ENCODE measurements at regions not wholly inside any gene's neighbourhood (a gene's known extent, or its start where the extent isn't known, plus 50 kb on each side); places are given as distances from the start of the nearest gene placed in this dataset.

- no peaks in the 10 kb centered on the region for H3K27me3 ChIP-seq (replicated peaks in 2 of 5; ENCODE audit: control insufficient read depth in 4 of 5, insufficient read depth in 5 of 5, low read length in 4 of 5)
- no peak for DNase-seq
- H3K4me1 ChIP-seq (ENCODE audit: control extremely low read depth in 1 of 4, control insufficient read depth in 4 of 4, insufficient read depth in 4 of 4, low read length in 3 of 4): no peaks in the 10 kb centered on the region
- no peak overlapping the region for H3K4me3 ChIP-seq (ENCODE audit: control insufficient read depth in 1 of 7, extremely low read depth in 1 of 7, insufficient read depth in 4 of 7, low read depth in 2 of 7, low read length in 6 of 7)
- no peaks in the 10 kb centered on the region for H3K9me3 ChIP-seq (ENCODE audit: control extremely low read depth in 1 of 5, control insufficient read depth in 4 of 5, insufficient read depth in 2 of 5, low read depth in 1 of 5, low read length in 4 of 5)
- H3K27ac ChIP-seq (ENCODE audit: insufficient read depth in 1 of 2, low read depth in 1 of 2, low read length in 2 of 2, poor library complexity in 1 of 2, severe bottlenecking in 2 of 2): no peak overlapping the region
- 79% methylated on average over 4 of the region's 5 CpGs for WGBS (ENCODE audit: insufficient coverage)
- POLR2A ChIA-PET: no interaction called here
- CTCF ChIA-PET: no interaction called here
- H3K36me3 ChIP-seq (ENCODE audit: control insufficient read depth in 4 of 4, insufficient read depth in 4 of 4, low read length in 3 of 4): no peaks in the 10 kb centered on the region
Measured at GRCh38 chr5:110258460-110259216, 467.8 kb downstream of the TMEM232 start.

- Histone ChIP-seq H3K36me3 (ENCODE audit: control insufficient read depth in 4 of 4, insufficient read depth in 4 of 4, low read length in 3 of 4) (no peaks in the 10 kb centered on the region), H3K27me3 (replicated peaks in 2 of 5; ENCODE audit: control insufficient read depth in 4 of 5, insufficient read depth in 5 of 5, low read length in 4 of 5) (no peaks in the 10 kb centered on the region), H3K4me3 (ENCODE audit: control insufficient read depth in 1 of 7, extremely low read depth in 1 of 7, insufficient read depth in 4 of 7, low read depth in 2 of 7, low read length in 6 of 7) (no peak overlapping the region), H3K9me3 (ENCODE audit: control extremely low read depth in 1 of 5, control insufficient read depth in 4 of 5, insufficient read depth in 2 of 5, low read depth in 1 of 5, low read length in 4 of 5) (no peaks in the 10 kb centered on the region), H3K27ac (ENCODE audit: insufficient read depth in 1 of 2, low read depth in 1 of 2, low read length in 2 of 2, poor library complexity in 1 of 2, severe bottlenecking in 2 of 2) (no peak overlapping the region), H3K4me1 (ENCODE audit: control extremely low read depth in 1 of 4, control insufficient read depth in 4 of 4, insufficient read depth in 4 of 4, low read length in 3 of 4) (no peaks in the 10 kb centered on the region)
- no peak for DNase-seq
- CTCF ChIA-PET: no interaction called here
- POLR2A ChIA-PET: no interaction called here
Measured at GRCh38 chr5:110262749-110263148, 463.7 kb downstream of the TMEM232 start.

GRCh38 chr5:110264661-110265060 lies 461.8 kb downstream of the TMEM232 start:
- Histone ChIP-seq H3K36me3 (ENCODE audit: control insufficient read depth in 4 of 4, insufficient read depth in 4 of 4, low read length in 3 of 4) (no peaks in the 10 kb centered on the region), H3K27ac (ENCODE audit: insufficient read depth in 1 of 2, low read depth in 1 of 2, low read length in 2 of 2, poor library complexity in 1 of 2, severe bottlenecking in 2 of 2) (no peak overlapping the region), H3K9me3 (ENCODE audit: control extremely low read depth in 1 of 5, control insufficient read depth in 4 of 5, insufficient read depth in 2 of 5, low read depth in 1 of 5, low read length in 4 of 5) (no peaks in the 10 kb centered on the region), H3K4me3 (ENCODE audit: control insufficient read depth in 1 of 7, extremely low read depth in 1 of 7, insufficient read depth in 4 of 7, low read depth in 2 of 7, low read length in 6 of 7) (no peak overlapping the region), H3K27me3 (replicated peaks in 2 of 5; ENCODE audit: control insufficient read depth in 4 of 5, insufficient read depth in 5 of 5, low read length in 4 of 5) (no peaks in the 10 kb centered on the region), H3K4me1 (ENCODE audit: control extremely low read depth in 1 of 4, control insufficient read depth in 4 of 4, insufficient read depth in 4 of 4, low read length in 3 of 4) (no peaks in the 10 kb centered on the region)
- CTCF ChIA-PET: no interaction called here
- WGBS (ENCODE audit: insufficient coverage): 89% methylated on average over 1 of the region's 1 CpG
- POLR2A ChIA-PET: no interaction called here
- no peak for DNase-seq

GRCh38 chr5:110265162-110265561 lies 461.3 kb downstream of the TMEM232 start:
- no CpG with 5 or more reads among the region's 2 CpGs for WGBS (ENCODE audit: insufficient coverage)
- CTCF ChIA-PET: no interaction called here

GRCh38 chr5:110267714-110268113 lies 458.8 kb downstream of the TMEM232 start:
- H3K4me3 ChIP-seq (ENCODE audit: control insufficient read depth in 1 of 7, extremely low read depth in 1 of 7, insufficient read depth in 4 of 7, low read depth in 2 of 7, low read length in 6 of 7): no peak overlapping the region
- whole genome bisulfite sequencing (ENCODE audit: insufficient coverage): 92% methylated on average over 8 of the region's 9 CpGs
- no peak overlapping the region for H3K27ac ChIP-seq (ENCODE audit: insufficient read depth in 1 of 2, low read depth in 1 of 2, low read length in 2 of 2, poor library complexity in 1 of 2, severe bottlenecking in 2 of 2)
- H3K27me3 ChIP-seq (replicated peaks in 2 of 5; ENCODE audit: control insufficient read depth in 4 of 5, insufficient read depth in 5 of 5, low read length in 4 of 5): no peaks in the 10 kb centered on the region
- H3K9me3 ChIP-seq (ENCODE audit: control extremely low read depth in 1 of 5, control insufficient read depth in 4 of 5, insufficient read depth in 2 of 5, low read depth in 1 of 5, low read length in 4 of 5): no peaks in the 10 kb centered on the region
- no peak for DNase-seq
- CTCF ChIA-PET: interaction anchor here (1.3 kb wide), 1 partner anchor 12 kb away, joined by 3 read pairs; no protein-coding TSS in a partner anchor
- no peaks in the 10 kb centered on the region for H3K4me1 ChIP-seq (ENCODE audit: control extremely low read depth in 1 of 4, control insufficient read depth in 4 of 4, insufficient read depth in 4 of 4, low read length in 3 of 4)
- no peaks in the 10 kb centered on the region for H3K36me3 ChIP-seq (ENCODE audit: control insufficient read depth in 4 of 4, insufficient read depth in 4 of 4, low read length in 3 of 4)
- POLR2A ChIA-PET: no interaction called here

More at GRCh38 chr5:110265162-110265561, 461.3 kb downstream of the TMEM232 start:
- H3K4me3 ChIP-seq (ENCODE audit: control insufficient read depth in 1 of 7, extremely low read depth in 1 of 7, insufficient read depth in 4 of 7, low read depth in 2 of 7, low read length in 6 of 7): no peak overlapping the region
- no peaks in the 10 kb centered on the region for H3K4me1 ChIP-seq (ENCODE audit: control extremely low read depth in 1 of 4, control insufficient read depth in 4 of 4, insufficient read depth in 4 of 4, low read length in 3 of 4)
- no peaks in the 10 kb centered on the region for H3K27me3 ChIP-seq (replicated peaks in 2 of 5; ENCODE audit: control insufficient read depth in 4 of 5, insufficient read depth in 5 of 5, low read length in 4 of 5)
- H3K27ac ChIP-seq (ENCODE audit: insufficient read depth in 1 of 2, low read depth in 1 of 2, low read length in 2 of 2, poor library complexity in 1 of 2, severe bottlenecking in 2 of 2): no peak overlapping the region
- DNase-seq: no peak
- no peaks in the 10 kb centered on the region for H3K9me3 ChIP-seq (ENCODE audit: control extremely low read depth in 1 of 5, control insufficient read depth in 4 of 5, insufficient read depth in 2 of 5, low read depth in 1 of 5, low read length in 4 of 5)
- POLR2A ChIA-PET: no interaction called here
- H3K36me3 ChIP-seq (ENCODE audit: control insufficient read depth in 4 of 4, insufficient read depth in 4 of 4, low read length in 3 of 4): no peaks in the 10 kb centered on the region

- CTCF ChIA-PET: interaction anchor here (1.3 kb wide), 1 partner anchor 13 kb away, joined by 3 read pairs; no protein-coding TSS in a partner anchor
- Histone ChIP-seq H3K27me3 (replicated peaks in 2 of 5; ENCODE audit: control insufficient read depth in 4 of 5, insufficient read depth in 5 of 5, low read length in 4 of 5) (no peaks in the 10 kb centered on the region), H3K4me1 (ENCODE audit: control extremely low read depth in 1 of 4, control insufficient read depth in 4 of 4, insufficient read depth in 4 of 4, low read length in 3 of 4) (no peaks in the 10 kb centered on the region), H3K27ac (ENCODE audit: insufficient read depth in 1 of 2, low read depth in 1 of 2, low read length in 2 of 2, poor library complexity in 1 of 2, severe bottlenecking in 2 of 2) (no peak overlapping the region), H3K36me3 (ENCODE audit: control insufficient read depth in 4 of 4, insufficient read depth in 4 of 4, low read length in 3 of 4) (no peaks in the 10 kb centered on the region), H3K4me3 (ENCODE audit: control insufficient read depth in 1 of 7, extremely low read depth in 1 of 7, insufficient read depth in 4 of 7, low read depth in 2 of 7, low read length in 6 of 7) (no peak overlapping the region), H3K9me3 (ENCODE audit: control extremely low read depth in 1 of 5, control insufficient read depth in 4 of 5, insufficient read depth in 2 of 5, low read depth in 1 of 5, low read length in 4 of 5) (no peaks in the 10 kb centered on the region)
- POLR2A ChIA-PET: no interaction called here
- no peak for DNase-seq
Measured at GRCh38 chr5:110268283-110268682, 458.2 kb downstream of the TMEM232 start.

- ChIA-PET POLR2A (no interaction called here), CTCF (no interaction called here)
Measured at GRCh38 chr5:110268985-110269384, 457.5 kb downstream of the TMEM232 start.

More at GRCh38 chr5:110268985-110269384, 457.5 kb downstream of the TMEM232 start:
- WGBS (ENCODE audit: insufficient coverage): no CpG with 5 or more reads among the region's 1 CpG
- Histone ChIP-seq H3K9me3 (ENCODE audit: control extremely low read depth in 1 of 5, control insufficient read depth in 4 of 5, insufficient read depth in 2 of 5, low read depth in 1 of 5, low read length in 4 of 5) (no peaks in the 10 kb centered on the region), H3K27me3 (replicated peaks in 2 of 5; ENCODE audit: control insufficient read depth in 4 of 5, insufficient read depth in 5 of 5, low read length in 4 of 5) (no peaks in the 10 kb centered on the region), H3K4me3 (ENCODE audit: control insufficient read depth in 1 of 7, extremely low read depth in 1 of 7, insufficient read depth in 4 of 7, low read depth in 2 of 7, low read length in 6 of 7) (no peak overlapping the region), H3K4me1 (ENCODE audit: control extremely low read depth in 1 of 4, control insufficient read depth in 4 of 4, insufficient read depth in 4 of 4, low read length in 3 of 4) (no peaks in the 10 kb centered on the region), H3K36me3 (ENCODE audit: control insufficient read depth in 4 of 4, insufficient read depth in 4 of 4, low read length in 3 of 4) (no peaks in the 10 kb centered on the region), H3K27ac (ENCODE audit: insufficient read depth in 1 of 2, low read depth in 1 of 2, low read length in 2 of 2, poor library complexity in 1 of 2, severe bottlenecking in 2 of 2) (no peak overlapping the region)
- DNase-seq: no peak
